Naive thymus-derived CD8-positive, alpha-beta T cell (primary cell): ENCODE measurements at regions not wholly inside any gene's neighbourhood (a gene's known extent, or its start where the extent isn't known, plus 50 kb on each side); places are given as distances from the start of the nearest gene placed in this dataset.

Experiments
- ATAC-seq, 2 donors: fragments of 150-1000 bp; cut with Tn5 transposase in 1 of 2; sonication (Bioruptor Pico), chemical (Tn5 transposase) in 1 of 2; 1 replicate in 1 of 2; 2 replicates in 1 of 2; pipeline ENCODE4 v1.10.0; 2021; ENCODE audit warnings: mild to moderate bottlenecking in 2 of 2, moderate library complexity in 2 of 2
- POLR2A ChIA-PET: fragments of 350-600 bp; sonication (Branson Sonifier 250); formaldehyde crosslinking; loops from one replicate; lab custom pipeline; 2021; ENCODE audit warnings: antibody characterized with exemption; lab: Charles Lee
- DNase-seq, 10 donors: peaks; one replicate each; pipeline versions ENCODE4 v3.0.0 to v3.0.0-alpha.2; 2020 to 2022
- H3K27ac Mint-ChIP-seq, 10 donors: one replicate each; pipeline ENCODE4 v1.8.0; 2020 to 2022; ENCODE audit warnings: mild to moderate bottlenecking in 10 of 10, mixed read lengths in 10 of 10, moderate library complexity in 4 of 10, inconsistent platforms in 1 of 10
- H3K27me3 Mint-ChIP-seq, 5 donors: one replicate each; pipeline ENCODE4 v1.8.0; 2021 to 2022; ENCODE audit warnings: mixed read lengths in 5 of 5
- H3K36me3 Mint-ChIP-seq, 3 donors: one replicate each; pipeline ENCODE4 v1.8.0; 2020 to 2022; ENCODE audit warnings: mixed read lengths in 3 of 3, mild to moderate bottlenecking in 2 of 3, inconsistent platforms in 1 of 3
- H3K4me1 Mint-ChIP-seq, 4 donors: one replicate each; pipeline ENCODE4 v1.8.0; 2021 to 2022; ENCODE audit warnings: mixed read lengths in 4 of 4
- H3K4me3 Mint-ChIP-seq, 10 donors: one replicate each; pipeline ENCODE4 v1.8.0; 2020 to 2022; ENCODE audit warnings: mild to moderate bottlenecking in 10 of 10, mixed read lengths in 10 of 10, moderate library complexity in 6 of 10, inconsistent platforms in 1 of 10
- H3K9me3 Mint-ChIP-seq, 9 donors: one replicate each; pipeline ENCODE4 v1.8.0; 2020 to 2022; ENCODE audit warnings: mixed read lengths in 9 of 9, mild to moderate bottlenecking in 3 of 9, inconsistent platforms in 1 of 9, moderate library complexity in 1 of 9

GRCh38 chr5:68381909-68382308 lies 166.4 kb downstream of the PIK3R1 start:
- H3K9me3 Mint-ChIP-seq = peaks cover 0 to 7% (median 0%) of the 10 kb centered on the region in 9 donors
- H3K27ac Mint-ChIP-seq = peak overlapping the region in 1 of 10 donors; percentile 57
- POLR2A ChIA-PET = interaction anchor here (0.7 kb wide), 1 partner anchor 1246 kb away, joined by 4 read pairs; no protein-coding TSS in a partner anchor
- H3K4me1 Mint-ChIP-seq = peaks cover 15 to 77% (median 33%) of the 10 kb centered on the region in 4 donors
- DNase-seq (no peak), ATAC-seq (no peak)
- H3K4me3 Mint-ChIP-seq = no peak overlapping the region
- H3K27me3 Mint-ChIP-seq = no peaks in the 10 kb centered on the region
- H3K36me3 Mint-ChIP-seq = no peaks in the 10 kb centered on the region

GRCh38 chr5:68382640-68383039 lies 167.1 kb downstream of the PIK3R1 start:
- H3K9me3 Mint-ChIP-seq = peaks cover 0 to 7% (median 0%) of the 10 kb centered on the region in 9 donors
- DNase-seq (no peak), ATAC-seq (no peak)
- H3K27me3 Mint-ChIP-seq = no peaks in the 10 kb centered on the region
- peak overlapping the region in 3 of 10 donors; percentile 28 to 57 (median 44) for H3K27ac Mint-ChIP-seq
- H3K4me3 Mint-ChIP-seq = peak overlapping the region in 1 of 10 donors; percentile 1
- H3K36me3 Mint-ChIP-seq = no peaks in the 10 kb centered on the region
- H3K4me1 Mint-ChIP-seq = peaks cover 15 to 74% (median 29%) of the 10 kb centered on the region in 4 donors
- POLR2A ChIA-PET = no interaction called here

GRCh38 chr5:68383888-68384310 lies 168.3 kb downstream of the PIK3R1 start:
- no peaks in the 10 kb centered on the region for H3K27me3 Mint-ChIP-seq
- DNase-seq (no peak), ATAC-seq (no peak)
- H3K27ac Mint-ChIP-seq = peak overlapping the region in 1 of 10 donors; percentile 31
- POLR2A ChIA-PET = no interaction called here
- H3K4me3 Mint-ChIP-seq = no peak overlapping the region
- H3K9me3 Mint-ChIP-seq = peaks cover 0 to 7% (median 0%) of the 10 kb centered on the region in 9 donors
- H3K4me1 Mint-ChIP-seq = peaks cover 10 to 62% (median 18%) of the 10 kb centered on the region in 4 donors
- no peaks in the 10 kb centered on the region for H3K36me3 Mint-ChIP-seq

- peaks cover 0 to 7% (median 0%) of the 10 kb centered on the region in 9 donors for H3K9me3 Mint-ChIP-seq
- H3K4me1 Mint-ChIP-seq = peaks cover 10 to 50% (median 18%) of the 10 kb centered on the region in 4 donors
- POLR2A ChIA-PET = no interaction called here
- ATAC-seq = no peak
- peak overlapping the region in 1 of 10 donors; percentile 33 for H3K27ac Mint-ChIP-seq
- H3K27me3 Mint-ChIP-seq = no peaks in the 10 kb centered on the region
- no peak overlapping the region for H3K4me3 Mint-ChIP-seq
- DNase-seq = no peak
- H3K36me3 Mint-ChIP-seq = no peaks in the 10 kb centered on the region
These were observed 169.5 kb downstream of the PIK3R1 start for GRCh38 chr5:68384936-68385594.

GRCh38 chr5:68385936-68386335 lies 170.4 kb downstream of the PIK3R1 start:
- Mint-ChIP-seq H3K36me3 (no peaks in the 10 kb centered on the region), H3K4me3 (no peak overlapping the region), H3K4me1 (peaks cover 8 to 41% (median 16%) of the 10 kb centered on the region in 4 donors), H3K27me3 (no peaks in the 10 kb centered on the region), H3K27ac (no peak overlapping the region), H3K9me3 (peaks cover 0 to 7% (median 0%) of the 10 kb centered on the region in 9 donors)
- no peak for ATAC-seq
- POLR2A ChIA-PET = no interaction called here
- no peak for DNase-seq

GRCh38 chr5:68387074-68387796 lies 171.7 kb downstream of the PIK3R1 start:
- POLR2A ChIA-PET = no interaction called here
- Mint-ChIP-seq H3K36me3 (no peaks in the 10 kb centered on the region), H3K27ac (no peak overlapping the region), H3K4me3 (no peak overlapping the region), H3K27me3 (no peaks in the 10 kb centered on the region), H3K4me1 (peaks cover 7 to 28% (median 11%) of the 10 kb centered on the region in 4 donors), H3K9me3 (peaks cover 0 to 7% (median 6%) of the 10 kb centered on the region in 9 donors)
- ATAC-seq (no peak), DNase-seq (no peak)

- POLR2A ChIA-PET = no interaction called here
- no peaks in the 10 kb centered on the region for H3K27me3 Mint-ChIP-seq
- peaks cover 0 to 6% (median 4%) of the 10 kb centered on the region in 9 donors for H3K9me3 Mint-ChIP-seq
- peaks cover 4 to 26% (median 12%) of the 10 kb centered on the region in 4 donors for H3K4me1 Mint-ChIP-seq
- H3K4me3 Mint-ChIP-seq = no peak overlapping the region
- H3K27ac Mint-ChIP-seq = no peak overlapping the region
- DNase-seq (no peak), ATAC-seq (no peak)
- no peaks in the 10 kb centered on the region for H3K36me3 Mint-ChIP-seq
These were observed 174.1 kb downstream of the PIK3R1 start for GRCh38 chr5:68389618-68390017.

GRCh38 chr5:68392617-68393016 lies 177.1 kb downstream of the PIK3R1 start:
- no peak for DNase-seq
- POLR2A ChIA-PET = no interaction called here

GRCh38 chr5:68395302-68395701 lies 179.7 kb downstream of the PIK3R1 start:
- peaks cover 0 to 16% (median 5%) of the 10 kb centered on the region in 4 donors for H3K4me1 Mint-ChIP-seq
- H3K9me3 Mint-ChIP-seq = peaks cover 0 to 10% (median 3%) of the 10 kb centered on the region in 9 donors

More at GRCh38 chr5:68392617-68393016, 177.1 kb downstream of the PIK3R1 start:
- Mint-ChIP-seq H3K27ac (peak overlapping the region in 3 of 10 donors; percentile 16 to 23 (median 16)), H3K36me3 (no peaks in the 10 kb centered on the region), H3K9me3 (peaks cover 0 to 8% (median 3%) of the 10 kb centered on the region in 9 donors), H3K27me3 (no peaks in the 10 kb centered on the region), H3K4me1 (peaks cover 0 to 16% (median 5%) of the 10 kb centered on the region in 4 donors), H3K4me3 (no peak overlapping the region)
- ATAC-seq = no peak

GRCh38 chr5:68395926-68396511 lies 180.5 kb downstream of the PIK3R1 start:
- no peak for ATAC-seq

More at GRCh38 chr5:68395302-68395701, 179.7 kb downstream of the PIK3R1 start:
- POLR2A ChIA-PET = no interaction called here
- H3K4me3 Mint-ChIP-seq = no peak overlapping the region
- H3K27ac Mint-ChIP-seq = no peak overlapping the region
- H3K27me3 Mint-ChIP-seq = no peaks in the 10 kb centered on the region
- no peaks in the 10 kb centered on the region for H3K36me3 Mint-ChIP-seq
- ATAC-seq (no peak), DNase-seq (no peak)

GRCh38 chr5:68396722-68397121 lies 181.2 kb downstream of the PIK3R1 start:
- no peak for DNase-seq
- Mint-ChIP-seq H3K4me3 (no peak overlapping the region), H3K36me3 (no peaks in the 10 kb centered on the region), H3K27ac (no peak overlapping the region), H3K9me3 (peaks cover 0 to 10% (median 3%) of the 10 kb centered on the region in 9 donors), H3K27me3 (no peaks in the 10 kb centered on the region), H3K4me1 (peaks cover 0 to 16% (median 5%) of the 10 kb centered on the region in 4 donors)
- ATAC-seq = no peak
- POLR2A ChIA-PET = no interaction called here

More at GRCh38 chr5:68395926-68396511, 180.5 kb downstream of the PIK3R1 start:
- H3K27ac Mint-ChIP-seq = no peak overlapping the region
- peaks cover 0 to 16% (median 5%) of the 10 kb centered on the region in 4 donors for H3K4me1 Mint-ChIP-seq
- no peaks in the 10 kb centered on the region for H3K27me3 Mint-ChIP-seq
- H3K36me3 Mint-ChIP-seq = no peaks in the 10 kb centered on the region
- POLR2A ChIA-PET = no interaction called here
- no peak for DNase-seq
- peaks cover 0 to 10% (median 3%) of the 10 kb centered on the region in 9 donors for H3K9me3 Mint-ChIP-seq
- no peak overlapping the region for H3K4me3 Mint-ChIP-seq

GRCh38 chr5:68398146-68398812 lies 182.7 kb downstream of the PIK3R1 start:
- Mint-ChIP-seq H3K27ac (no peak overlapping the region), H3K36me3 (no peaks in the 10 kb centered on the region), H3K4me1 (peaks cover 0 to 6% (median under 1%) of the 10 kb centered on the region in 4 donors), H3K9me3 (peaks cover 0 to 10% (median 0%) of the 10 kb centered on the region in 9 donors), H3K4me3 (no peak overlapping the region), H3K27me3 (no peaks in the 10 kb centered on the region)
- DNase-seq = no peak
- POLR2A ChIA-PET = no interaction called here
- no peak for ATAC-seq
